HG02588 (cell line): ENCODE measurements at regions not wholly inside any gene's neighbourhood (a gene's known extent, or its start where the extent isn't known, plus 50 kb on each side); places are given as distances from the start of the nearest gene placed in this dataset.
"Not testable (repeated sequence)": the region's sequence is repeated elsewhere in the genome, so short reads cannot be mapped to it uniquely, and the experiment has no call there.

Source experiments
- ATAC-seq: cut with Tn5 transposase; IDR thresholded peaks from one replicate; pipeline ENCODE4 v1.9.1; 2021; ENCODE audit warnings: mild to moderate bottlenecking, moderate library complexity; ENCODE audit not compliant: unreplicated experiment

- no peak for ATAC-seq
Observed at GRCh38 chr18:38572554-38573111, 1007.0 kb upstream of the CELF4 start.

DNA sequence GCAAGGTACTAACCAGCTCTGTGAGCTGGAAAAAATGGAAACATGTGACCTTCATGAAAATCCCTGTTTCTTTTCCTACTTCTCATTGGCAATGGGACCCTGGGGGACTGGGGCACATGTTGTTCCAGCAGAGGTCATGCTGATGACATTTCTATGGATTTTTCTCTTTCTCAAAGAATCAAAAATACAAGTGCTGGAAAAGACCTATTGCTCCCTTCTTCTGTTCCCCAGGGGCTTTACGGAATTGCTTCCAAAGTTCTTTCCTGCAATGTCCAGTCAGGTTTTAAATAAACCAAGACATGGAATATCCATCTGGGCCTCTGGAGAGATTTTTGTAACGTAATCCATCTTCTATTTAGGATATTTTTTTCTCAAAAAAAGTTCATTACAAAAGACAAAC is 1006.1 kb upstream of the CELF4 start:
- ATAC-seq: no peak

- ATAC-seq: no peak
Observed at GRCh38 chr18:38565513-38565912, 999.9 kb upstream of the CELF4 start.

GRCh38 chr18:38563396-38563980 is 997.9 kb upstream of the CELF4 start:
- ATAC-seq: no peak

GRCh38 chr18:38557006-38557405 is 991.4 kb upstream of the CELF4 start:
- no peak for ATAC-seq

DNA sequence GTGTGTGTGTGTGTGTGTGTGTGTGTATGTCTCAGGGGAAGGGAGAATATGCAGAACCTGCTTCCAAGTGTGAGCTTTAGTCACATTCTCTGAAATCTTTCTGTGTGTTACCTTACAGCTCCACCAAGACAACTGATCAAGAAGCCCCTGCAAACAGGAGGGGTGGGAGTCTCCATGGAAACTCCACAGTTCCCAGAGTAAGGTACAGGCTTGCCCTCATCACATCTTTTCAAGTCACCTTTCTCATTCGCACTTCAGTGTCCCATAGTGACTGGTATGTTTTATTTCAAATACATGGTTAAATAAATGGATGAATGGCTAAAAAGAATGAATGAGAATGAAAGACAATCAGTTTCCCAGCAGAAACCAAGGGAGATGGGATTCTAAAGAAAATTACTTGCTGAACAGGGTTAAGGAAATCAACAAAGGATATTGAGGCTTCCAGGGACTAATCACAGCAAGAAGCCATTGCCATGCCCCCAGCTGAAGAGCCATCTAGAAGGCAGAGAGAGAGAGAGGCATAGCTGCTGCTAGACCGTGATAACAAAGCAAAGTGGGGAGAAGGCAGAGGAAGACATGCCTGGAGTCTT is 987.2 kb upstream of the CELF4 start:
- ATAC-seq: no peak

- ATAC-seq: no peak
Observed at GRCh38 chr18:38551881-38552280, 986.3 kb upstream of the CELF4 start.

DNA sequence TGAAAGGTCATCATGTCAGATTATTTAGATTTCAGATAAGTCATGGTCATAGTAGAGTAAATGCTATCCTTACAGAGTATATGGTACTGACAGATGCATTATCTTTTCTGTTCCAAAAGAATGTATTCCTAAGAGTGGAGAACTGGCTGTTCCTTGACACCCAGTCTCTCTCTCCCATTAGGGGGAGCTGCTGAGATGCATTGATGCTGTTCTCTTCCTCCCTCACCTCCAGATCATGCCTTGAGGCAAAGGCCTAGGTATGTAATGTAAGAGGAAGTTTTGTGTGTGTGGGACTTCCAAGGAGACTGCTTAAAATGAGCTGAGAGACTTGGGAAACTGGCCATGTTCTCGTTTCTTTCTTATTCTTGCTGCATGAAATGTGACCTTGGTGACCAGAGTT is 979.5 kb upstream of the CELF4 start:
- no peak for ATAC-seq

DNA sequence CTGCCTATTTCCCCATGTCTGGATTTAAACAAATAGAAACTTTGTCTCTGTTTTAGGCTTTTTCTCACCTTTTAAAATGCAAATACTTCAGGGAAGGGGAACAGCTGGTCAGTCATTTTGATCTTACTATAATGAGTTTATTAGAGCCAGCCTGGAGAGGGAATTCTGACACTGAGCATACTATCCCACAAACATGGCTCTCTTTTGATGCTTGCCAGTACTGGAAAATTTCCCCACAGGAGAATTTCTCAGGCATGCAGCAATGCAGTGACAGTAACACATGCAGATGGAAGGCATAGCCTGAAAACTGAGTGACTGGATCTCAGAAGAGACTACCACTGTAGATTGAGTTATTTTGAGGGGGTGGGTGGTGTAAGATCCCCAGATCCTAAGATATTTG is 974.3 kb upstream of the CELF4 start:
- ATAC-seq: no peak

GRCh38 chr18:38539371-38539770 is 973.8 kb upstream of the CELF4 start:
- no peak for ATAC-seq

DNA sequence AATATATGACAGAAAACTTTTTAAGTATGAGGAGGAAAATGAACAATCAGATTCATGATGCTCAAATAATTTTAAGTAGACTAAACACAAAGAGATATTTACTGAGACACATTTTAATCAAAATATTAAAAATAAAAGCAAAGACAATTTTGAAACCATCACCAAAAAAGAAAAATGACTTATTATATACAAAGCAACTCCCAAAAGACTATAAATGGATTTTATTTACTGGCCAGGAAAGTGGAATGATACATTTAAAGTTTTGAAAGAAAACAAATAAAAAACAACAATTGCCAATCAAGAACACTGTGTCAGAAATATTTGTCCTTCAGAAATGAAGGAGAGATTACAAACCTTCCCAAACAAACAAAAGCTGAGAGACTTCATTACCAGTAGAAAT is 968.5 kb upstream of the CELF4 start:
- no peak for ATAC-seq

- no peak for ATAC-seq
Observed at GRCh38 chr18:38526922-38527321, 961.3 kb upstream of the CELF4 start.

GRCh38 chr18:38525039-38525438 is 959.4 kb upstream of the CELF4 start:
- ATAC-seq: no peak

DNA sequence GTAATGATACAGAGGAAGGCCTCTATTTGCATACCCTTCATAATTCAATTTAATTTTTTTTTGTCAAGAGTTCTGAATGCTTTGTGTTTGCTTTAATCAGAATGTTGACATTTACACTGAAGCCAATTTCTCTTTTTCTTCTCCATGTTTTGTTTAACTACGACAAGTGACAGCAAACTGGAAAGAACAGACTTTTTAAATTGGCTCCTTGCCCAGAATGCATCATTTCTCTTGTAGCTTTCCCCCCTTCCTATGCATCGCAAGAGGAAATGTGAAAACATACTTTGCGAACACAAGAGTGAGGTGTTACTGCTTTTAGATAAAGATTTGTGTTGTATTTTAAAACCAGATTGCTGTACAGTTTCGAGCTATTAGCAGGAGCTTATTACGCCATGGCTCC is 955.2 kb upstream of the CELF4 start:
- no peak for ATAC-seq

GRCh38 chr18:38502539-38502938 is 936.9 kb upstream of the CELF4 start:
- no peak for ATAC-seq

GRCh38 chr18:38497266-38497665 is 931.7 kb upstream of the CELF4 start:
- ATAC-seq: no peak

DNA sequence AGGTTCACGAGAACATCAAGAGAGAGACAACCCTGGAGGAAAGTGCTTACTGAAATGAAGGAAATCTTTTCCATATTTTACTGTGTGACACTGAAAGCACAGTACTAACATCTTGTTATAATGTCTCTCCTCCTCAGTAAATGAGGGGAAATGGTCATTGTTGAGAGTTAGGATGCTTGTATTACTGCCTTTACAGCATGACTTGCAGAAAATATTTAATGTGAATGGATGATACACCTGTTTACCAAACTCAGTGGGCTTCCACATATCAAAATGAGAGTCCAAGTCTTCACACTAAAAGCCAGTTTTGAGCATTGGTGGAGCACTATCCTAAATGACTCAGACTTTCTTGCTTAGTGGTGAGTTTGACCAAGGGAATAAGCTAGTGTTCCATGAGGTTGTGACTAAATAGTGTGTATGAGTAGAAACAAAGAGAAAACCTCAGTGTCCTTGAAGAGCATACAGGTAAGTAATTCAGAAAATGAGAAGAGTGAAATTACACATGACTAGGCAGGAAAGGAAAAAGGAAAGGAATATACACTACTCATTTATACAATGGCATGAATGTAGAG is 930.7 kb upstream of the CELF4 start:
- ATAC-seq: no peak

DNA sequence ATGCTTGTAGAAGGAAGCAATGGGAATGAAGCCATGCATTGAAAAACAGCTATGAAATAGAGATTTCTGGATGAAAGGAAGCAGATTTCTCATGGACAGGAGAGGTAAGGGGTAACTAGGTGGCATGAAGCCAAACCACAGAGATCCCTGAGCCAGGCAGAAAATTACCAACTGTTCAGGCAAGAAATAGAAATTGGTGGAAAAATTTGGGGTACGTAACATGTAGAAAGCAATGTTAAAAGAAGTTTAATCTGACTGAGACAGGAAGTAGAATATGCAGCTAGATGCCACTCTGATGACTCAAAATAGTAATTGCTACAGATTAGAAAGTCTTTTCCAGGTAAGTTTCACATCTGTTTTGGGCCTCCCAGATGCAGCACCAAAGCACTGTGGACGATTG is 928.5 kb upstream of the CELF4 start:
- ATAC-seq: no peak

GRCh38 chr18:38491195-38491594 is 925.6 kb upstream of the CELF4 start:
- ATAC-seq: no peak

DNA sequence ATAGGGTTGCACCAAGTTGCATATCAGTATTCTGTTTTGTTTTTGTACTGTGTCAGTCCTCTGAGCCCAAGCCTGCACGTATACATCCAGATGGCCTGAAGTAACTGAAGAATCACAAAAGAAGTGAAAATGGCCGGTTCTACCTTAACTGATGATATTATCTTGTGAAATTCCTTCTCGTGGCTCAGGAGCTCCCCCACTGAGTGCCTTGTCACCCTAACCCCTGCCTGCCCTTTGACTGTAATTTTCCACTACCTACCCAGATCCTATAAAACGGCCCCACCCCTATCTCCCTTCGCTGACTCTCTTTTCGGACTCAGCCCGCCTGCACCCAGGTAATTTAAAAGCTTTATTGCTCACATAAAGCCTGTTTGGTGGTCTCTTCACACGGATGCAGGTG is 924.1 kb upstream of the CELF4 start:
- not testable (repeated sequence) for ATAC-seq

DNA sequence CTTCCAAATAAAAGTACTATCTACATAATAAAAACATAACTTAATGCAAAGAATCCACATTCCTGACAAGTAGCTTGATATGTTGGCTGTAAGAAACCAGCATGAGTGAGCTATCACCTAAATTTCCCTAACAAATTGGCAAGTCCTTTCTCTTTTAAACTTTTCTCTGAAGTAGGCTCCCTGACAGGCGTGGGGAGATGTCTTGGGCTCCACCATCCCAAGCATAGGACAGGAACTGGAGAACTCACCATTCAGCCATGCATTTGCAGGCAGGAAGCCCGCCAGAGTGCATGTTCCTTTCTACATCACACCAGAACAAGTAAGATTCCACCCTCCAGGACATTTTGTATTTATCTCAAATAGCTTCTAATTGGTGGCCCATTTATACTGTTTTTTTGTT is 921.9 kb upstream of the CELF4 start:
- ATAC-seq: no peak

- no peak for ATAC-seq
Observed at GRCh38 chr18:38483326-38483725, 917.7 kb upstream of the CELF4 start.

DNA sequence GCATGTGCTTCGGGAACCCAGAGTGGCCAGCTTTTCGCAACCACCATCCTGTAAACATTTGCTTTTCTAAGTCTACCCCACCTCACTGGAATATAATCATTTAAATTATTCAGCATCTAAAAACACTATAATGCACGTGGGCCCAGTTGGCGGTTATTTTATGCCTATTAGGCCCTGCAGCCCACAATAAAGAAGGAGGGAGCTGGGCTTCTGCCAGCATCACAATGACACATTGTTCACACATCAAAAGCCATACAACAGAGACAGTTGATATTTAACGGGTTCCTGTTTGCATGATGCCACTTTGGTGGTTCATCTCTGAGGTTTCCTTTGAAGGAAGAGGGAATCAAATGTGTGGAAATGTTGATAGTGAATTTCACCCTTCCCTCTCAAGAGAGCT is 916.0 kb upstream of the CELF4 start:
- no peak for ATAC-seq
